CD4-positive, alpha-beta T cell treated with Interleukin-12 subunit alpha and Interleukin-12 subunit beta, for 1 hour (primary cell): ENCODE measurements at regions not wholly inside any gene's neighbourhood (a gene's known extent, or its start where the extent isn't known, plus 50 kb on each side); places are given as distances from the start of the nearest gene placed in this dataset.
A peak's percentile ranks its signal among the peaks of the same experiment; 100 is the strongest.

ENCODE experiments used
- DNase-seq: peaks from one replicate; pipeline ENCODE4 v3.0.0-alpha.2; 2020

GRCh38 chr6:165864218-165864617 lies 201.2 kb upstream of the PDE10A start:
- no peak for DNase-seq

DNA sequence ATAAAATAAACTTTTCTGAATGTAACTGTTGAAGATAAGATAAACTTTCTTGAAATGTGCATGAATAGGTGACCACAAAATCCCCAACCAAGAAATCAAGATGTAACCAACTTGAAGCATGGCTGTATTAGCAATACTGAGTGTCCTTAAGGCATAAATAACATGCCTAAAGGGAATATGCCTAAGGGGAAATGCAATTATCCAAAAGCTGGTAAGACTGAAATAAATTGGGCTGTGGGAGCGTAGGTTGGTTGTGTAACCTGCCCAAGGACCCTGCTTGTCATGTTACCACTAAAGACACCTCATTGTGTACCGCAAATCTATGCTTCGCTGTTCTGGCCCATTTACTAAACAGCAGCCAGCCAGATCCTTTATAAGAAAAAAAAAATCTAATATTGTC lies 200.8 kb upstream of the PDE10A start:
- no peak for DNase-seq

DNA sequence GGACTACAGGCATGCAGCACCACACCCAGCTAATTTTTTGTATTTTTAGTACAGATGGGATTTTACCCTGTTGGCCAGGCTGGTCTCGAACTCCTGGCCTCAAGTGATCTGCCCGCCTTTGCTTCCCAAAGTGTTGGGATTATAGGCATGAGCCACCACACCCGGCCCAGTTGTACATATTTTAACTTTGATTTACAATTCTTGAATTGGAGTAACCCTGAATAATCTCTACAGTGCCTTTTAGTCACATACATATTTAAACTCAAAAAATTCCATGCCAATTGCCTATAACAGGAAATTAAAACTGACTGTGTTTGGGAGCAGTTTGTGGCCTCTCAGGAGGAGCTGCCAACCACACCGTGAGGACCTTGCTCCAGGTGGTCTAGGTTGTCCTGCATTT lies 199.8 kb upstream of the PDE10A start:
- no peak for DNase-seq

GRCh38 chr6:165861226-165861625 lies 198.2 kb upstream of the PDE10A start:
- no peak for DNase-seq

- DNase-seq = no peak
These were observed 195.5 kb upstream of the PDE10A start for GRCh38 chr6:165858586-165858985.

DNA sequence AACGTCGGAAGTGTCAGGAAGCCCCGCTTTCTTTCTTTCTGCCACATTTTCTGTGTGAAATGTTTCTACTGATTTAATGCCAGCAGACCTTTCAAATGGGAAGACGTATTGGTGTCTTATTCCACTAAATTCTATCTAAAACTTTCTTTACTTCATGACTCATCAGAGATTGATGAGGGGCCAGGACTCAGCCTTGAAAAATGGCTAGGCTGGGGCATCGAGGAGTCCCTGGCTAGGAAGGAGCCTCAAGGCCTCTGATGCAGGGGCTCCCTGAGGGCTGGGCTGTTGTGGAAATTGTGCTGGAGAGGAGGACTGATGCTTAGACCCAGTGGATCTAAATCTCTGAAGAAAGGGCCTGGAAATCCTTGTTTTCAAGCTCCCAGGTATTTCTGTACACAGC lies 192.8 kb upstream of the PDE10A start:
- DNase-seq = no peak

DNA sequence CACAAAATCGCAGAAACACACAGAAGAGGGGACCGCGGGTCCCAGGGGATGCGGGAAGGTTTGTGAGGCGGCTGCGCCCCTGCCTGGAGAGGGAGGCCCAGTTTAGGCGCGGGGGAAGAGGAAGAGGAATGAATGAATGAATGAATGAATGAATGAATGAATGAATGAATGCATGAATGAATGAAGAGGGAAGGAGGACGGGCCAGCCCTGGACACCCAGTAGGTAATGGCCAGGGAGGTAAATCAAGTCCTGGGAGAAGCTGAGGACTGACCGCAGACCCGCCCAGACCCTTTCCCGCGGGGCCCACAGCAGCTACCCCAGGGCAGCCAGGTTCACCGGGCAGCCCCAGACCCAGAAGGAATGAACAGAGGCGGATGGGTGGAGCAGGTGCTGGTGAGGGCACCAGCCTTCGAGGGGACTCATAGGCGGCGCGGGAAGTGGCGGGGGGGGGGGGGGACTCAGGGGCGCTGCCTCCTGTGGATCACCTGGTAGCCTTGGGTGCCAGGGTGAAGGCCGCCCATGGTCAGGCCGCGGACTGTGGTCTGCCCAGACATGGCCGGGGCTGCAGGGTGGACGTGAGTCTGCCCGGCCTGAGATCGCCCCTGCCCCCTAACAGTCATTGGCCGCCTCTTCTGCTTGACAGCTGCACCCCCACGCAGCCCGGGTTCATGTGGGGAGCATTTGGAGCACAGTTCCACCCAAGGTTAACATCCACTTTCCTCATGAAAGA lies 192.0 kb upstream of the PDE10A start:
- DNase-seq = no peak

DNA sequence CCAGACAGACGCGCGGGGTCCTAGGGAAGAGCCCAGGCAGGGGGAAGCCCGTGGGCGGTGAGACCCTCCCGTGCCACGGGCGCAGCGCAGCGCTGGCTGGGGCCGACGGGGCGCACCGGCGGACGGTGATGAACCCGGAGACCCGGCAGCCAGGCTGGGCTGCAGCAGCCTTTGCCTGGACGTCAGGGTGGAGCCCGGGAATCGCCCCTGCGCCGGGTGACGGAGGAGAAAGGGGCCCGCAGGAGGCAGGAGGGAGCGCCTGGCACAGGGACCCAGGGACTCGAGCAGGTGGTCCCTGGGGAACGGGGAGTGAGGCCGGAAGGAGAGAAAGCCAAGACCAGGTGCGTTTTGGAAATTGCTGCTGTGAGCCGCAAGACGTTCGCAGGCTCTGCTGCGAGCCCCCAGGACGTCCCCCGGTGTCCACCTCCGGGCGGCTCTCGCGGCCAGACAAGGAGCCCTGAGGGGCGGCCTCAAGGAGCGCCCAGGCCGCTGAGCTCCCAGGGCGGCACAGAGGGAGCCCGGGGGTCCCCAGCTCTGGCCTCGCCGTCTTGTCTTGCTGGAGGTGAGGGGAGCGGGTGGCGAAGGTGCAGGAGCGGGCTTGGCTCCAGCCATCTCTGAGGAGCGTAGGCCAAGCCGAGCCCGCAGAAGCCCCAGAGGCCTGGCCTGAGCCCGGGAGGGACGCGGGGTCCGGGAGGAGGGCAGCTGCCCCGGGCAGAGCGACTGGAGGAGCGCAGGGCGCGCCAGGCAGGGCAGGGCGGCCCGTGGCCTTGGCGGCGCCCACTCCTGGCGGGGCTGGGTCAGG lies 191.2 kb upstream of the PDE10A start:
- DNase-seq = no peak

DNA sequence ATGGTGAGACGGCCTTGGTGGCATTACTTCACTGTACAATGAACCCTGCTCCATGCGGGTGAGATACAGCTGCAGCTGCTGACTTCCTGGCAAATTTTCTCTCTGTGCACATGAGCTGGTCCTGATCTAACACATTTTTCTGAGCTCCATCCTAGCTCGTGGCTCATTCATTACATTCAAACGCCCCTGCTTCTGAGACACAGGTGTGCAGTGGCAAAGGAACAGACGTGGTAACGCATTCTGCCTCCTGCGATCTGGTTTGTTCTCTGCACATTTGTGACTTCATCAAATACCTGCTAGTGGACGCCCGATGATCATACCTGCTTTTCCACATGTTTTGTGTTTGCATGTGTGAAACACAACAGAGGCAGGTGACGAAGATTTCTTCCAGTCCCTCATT lies 189.6 kb upstream of the PDE10A start:
- no peak for DNase-seq

GRCh38 chr6:165850434-165851019 lies 187.5 kb upstream of the PDE10A start:
- peak; percentile 44 for DNase-seq

- no peak for DNase-seq
These were observed 186.7 kb upstream of the PDE10A start for GRCh38 chr6:165849534-165850430.

DNA sequence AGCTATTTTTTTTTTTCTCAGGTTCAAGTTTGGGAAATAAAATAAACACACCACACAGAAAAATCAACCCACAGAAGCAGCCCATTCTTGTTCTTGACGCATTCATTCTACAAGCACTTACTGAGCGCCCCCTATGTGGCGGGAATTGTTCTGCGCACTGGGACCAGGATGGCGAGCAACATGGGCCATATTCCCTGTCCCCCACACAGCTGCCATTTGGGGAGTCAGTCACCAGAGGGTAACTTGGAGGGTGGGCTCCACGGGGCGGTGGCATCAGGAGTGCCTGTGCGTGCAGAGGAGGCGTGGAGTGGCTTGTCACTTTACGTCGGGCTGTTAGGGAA lies 185.0 kb upstream of the PDE10A start:
- no peak for DNase-seq

- no peak for DNase-seq
These were observed 184.5 kb upstream of the PDE10A start for GRCh38 chr6:165847407-165848085.

- DNase-seq = no peak
These were observed 183.3 kb upstream of the PDE10A start for GRCh38 chr6:165846123-165846966.

DNA sequence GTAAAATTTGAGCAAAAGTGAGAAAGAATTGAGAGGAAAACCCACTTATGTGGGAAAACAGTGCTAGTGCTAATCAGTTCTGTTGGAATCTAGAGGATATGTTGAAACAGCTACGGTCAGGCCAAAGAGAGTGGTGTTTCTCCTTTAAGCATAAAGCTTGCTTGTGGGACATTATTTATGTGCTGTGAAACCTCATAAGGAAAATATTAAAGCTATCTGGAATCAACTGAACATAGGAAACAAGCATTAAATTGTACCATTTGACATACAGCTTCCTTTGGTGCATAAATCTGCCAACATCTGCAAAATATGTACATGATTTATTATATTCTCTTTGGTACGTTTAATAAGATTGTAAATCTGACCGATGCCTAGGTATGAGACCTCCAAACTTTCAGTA lies 182.5 kb upstream of the PDE10A start:
- DNase-seq = no peak

DNA sequence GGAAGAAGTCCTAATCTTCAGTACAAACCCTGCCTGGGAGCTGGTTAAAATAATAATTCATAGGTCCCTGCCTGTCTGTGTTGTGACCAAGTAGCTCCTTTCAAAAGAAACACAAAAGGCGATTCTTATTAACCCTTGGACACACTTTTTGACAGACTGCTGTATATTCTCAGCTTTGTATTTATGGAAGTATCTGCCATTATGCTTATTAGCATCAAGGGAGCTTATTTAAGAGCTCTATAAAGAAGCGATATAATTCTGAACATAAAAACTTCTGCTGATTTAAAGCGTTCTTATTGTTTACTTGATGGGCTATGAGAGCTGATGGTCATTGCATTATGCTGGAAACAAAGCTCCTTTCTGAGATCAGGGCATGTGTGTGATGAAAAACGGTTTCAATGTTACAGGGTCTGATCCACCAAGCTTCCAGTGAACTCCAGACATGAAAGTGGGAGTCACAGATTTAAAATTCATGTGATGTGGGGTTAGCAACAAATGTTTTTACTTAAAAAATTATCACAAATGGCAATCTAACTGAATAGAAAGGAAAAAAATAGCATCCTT lies 181.8 kb upstream of the PDE10A start:
- no peak for DNase-seq

DNA sequence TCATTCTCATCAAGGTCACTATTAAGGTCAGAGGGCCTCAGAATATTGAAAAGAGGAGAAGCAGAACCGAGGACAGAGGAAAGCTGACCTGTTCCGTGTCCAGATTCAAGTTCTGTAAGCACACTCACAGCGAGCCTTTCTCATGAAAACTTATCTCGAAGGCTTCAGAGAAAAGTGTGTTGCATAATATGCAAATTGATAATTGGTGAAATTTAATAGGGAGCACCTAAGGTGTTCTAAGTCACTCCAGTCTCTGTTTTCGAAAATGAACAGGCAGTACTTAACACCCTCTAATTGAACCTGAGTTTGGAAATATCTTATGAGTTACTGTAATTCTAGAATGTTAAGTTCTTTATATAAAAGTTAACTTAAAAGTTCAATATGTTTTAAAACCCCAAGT lies 181.2 kb upstream of the PDE10A start:
- no peak for DNase-seq

DNA sequence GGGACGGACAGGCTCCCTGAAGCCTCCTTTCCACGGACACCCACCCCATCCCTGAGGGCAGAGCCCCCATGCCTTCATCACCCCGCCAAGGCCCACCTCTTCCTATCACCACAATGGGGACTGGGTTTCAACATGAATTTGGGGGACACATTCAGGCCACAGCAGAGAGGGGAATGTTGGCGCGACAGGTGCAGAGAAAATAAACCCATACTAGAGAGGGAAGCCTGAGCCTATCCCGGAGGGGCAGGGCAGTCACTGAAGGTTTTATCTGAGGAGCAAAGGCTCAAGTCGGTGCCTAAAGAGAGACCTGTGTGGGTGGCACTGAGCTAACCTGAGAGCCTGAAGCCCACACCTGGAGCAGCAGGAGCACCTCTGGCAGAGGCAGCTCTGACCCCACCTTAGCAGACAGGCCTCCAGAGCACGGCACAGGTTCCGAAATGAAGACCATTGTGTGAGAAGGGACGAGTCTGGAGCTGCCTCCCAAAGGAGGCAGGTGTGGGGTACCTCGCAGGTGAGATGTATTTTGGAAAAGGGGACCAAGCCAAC lies 180.6 kb upstream of the PDE10A start:
- no peak for DNase-seq

DNA sequence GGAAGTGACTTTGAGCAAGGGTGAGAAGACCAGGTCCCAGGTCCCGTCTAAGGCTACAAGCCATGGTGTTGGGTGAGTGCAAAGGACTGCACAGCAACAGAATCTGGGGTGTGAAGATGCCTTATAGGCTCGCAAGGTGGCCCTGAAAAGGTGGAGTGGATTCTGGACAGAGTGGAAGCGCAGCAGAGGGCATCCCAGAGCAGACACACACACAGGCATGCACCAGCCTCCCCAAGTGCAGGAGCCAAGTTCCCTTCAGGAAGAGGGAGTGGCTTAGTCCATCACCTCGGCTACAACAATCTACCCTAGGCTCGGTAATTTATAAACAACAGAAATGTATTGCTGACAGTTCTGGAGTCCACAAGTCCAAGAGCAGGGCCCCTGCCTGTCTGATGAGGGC lies 180.1 kb upstream of the PDE10A start:
- no peak for DNase-seq

- DNase-seq = no peak
These were observed 179.4 kb upstream of the PDE10A start for GRCh38 chr6:165842281-165842936.
